ENCODE measurements at regions not wholly inside any gene's neighbourhood (a gene's known extent, or its start where the extent isn't known, plus 50 kb on each side); places are given as distances from the start of the nearest gene placed in this dataset.

DNA sequence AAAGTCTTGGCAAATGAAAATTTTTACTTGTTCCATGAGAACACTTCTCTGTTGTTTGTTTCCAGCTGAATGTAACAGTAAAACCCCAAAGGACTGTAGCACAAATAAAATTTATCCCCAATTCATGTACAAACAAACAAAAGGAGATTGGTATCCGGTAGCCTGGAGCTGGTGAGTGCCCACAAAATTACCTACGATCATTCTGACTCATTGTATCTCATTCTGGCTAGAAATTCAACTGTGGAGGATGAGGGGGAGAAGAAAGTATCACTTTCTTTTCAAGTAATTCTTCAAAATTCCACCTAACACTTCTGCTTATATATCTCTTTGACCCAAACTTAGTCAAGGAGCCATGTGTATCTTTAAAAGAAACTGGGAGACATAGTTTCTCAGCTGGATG lies 268.5 kb downstream of the ALG10B start:
- TF ChIP-seq, protein P1, sequence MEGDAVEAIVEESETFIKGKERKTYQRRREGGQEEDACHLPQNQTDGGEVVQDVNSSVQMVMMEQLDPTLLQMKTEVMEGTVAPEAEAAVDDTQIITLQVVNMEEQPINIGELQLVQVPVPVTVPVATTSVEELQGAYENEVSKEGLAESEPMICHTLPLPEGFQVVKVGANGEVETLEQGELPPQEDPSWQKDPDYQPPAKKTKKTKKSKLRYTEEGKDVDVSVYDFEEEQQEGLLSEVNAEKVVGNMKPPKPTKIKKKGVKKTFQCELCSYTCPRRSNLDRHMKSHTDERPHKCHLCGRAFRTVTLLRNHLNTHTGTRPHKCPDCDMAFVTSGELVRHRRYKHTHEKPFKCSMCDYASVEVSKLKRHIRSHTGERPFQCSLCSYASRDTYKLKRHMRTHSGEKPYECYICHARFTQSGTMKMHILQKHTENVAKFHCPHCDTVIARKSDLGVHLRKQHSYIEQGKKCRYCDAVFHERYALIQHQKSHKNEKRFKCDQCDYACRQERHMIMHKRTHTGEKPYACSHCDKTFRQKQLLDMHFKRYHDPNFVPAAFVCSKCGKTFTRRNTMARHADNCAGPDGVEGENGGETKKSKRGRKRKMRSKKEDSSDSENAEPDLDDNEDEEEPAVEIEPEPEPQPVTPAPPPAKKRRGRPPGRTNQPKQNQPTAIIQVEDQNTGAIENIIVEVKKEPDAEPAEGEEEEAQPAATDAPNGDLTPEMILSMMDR (IDR thresholded peaks at IDR 0.05; ENCODE audit: unreplicated experiment in 3 of 3) = no peak
- Mint-ChIP-seq H3K4me1 (no peaks in the 10 kb centered on the region), H3K36me3 (ENCODE audit: low read depth) (no peaks in the 10 kb centered on the region), H3K27ac (no peak overlapping the region), H3K9me3 (no peaks in the 10 kb centered on the region), H3K4me3 (no peak overlapping the region), H3K27me3 (ENCODE audit: low read depth) (no peaks in the 10 kb centered on the region)

DNA sequence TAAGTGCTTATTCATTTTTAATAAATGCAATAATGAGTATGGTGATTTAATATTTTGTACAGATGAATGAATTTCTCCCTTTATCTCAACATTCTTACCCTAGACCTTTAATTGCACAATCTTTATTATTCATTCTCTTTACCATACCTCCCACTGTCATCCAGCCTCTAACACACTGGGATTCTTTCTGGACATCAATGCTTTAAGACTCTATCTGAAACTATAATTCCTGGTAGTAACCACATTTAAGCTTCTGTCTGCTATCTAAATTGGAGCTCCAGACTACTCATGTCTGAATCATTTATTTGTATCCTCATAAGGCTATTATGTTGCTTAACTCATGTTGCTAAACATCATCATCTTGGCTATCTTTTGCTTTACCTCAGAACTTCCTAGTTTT lies 270.2 kb downstream of the ALG10B start:
- H3K4me1 Mint-ChIP-seq = no peaks in the 10 kb centered on the region
- H3K27me3 Mint-ChIP-seq (ENCODE audit: low read depth) = no peaks in the 10 kb centered on the region
- TF ChIP-seq, protein P1 (IDR thresholded peaks at IDR 0.05; ENCODE audit: unreplicated experiment in 3 of 3) = no peak
- H3K27ac Mint-ChIP-seq = no peak overlapping the region
- H3K4me3 Mint-ChIP-seq = no peak overlapping the region
- H3K36me3 Mint-ChIP-seq (ENCODE audit: low read depth) = no peaks in the 10 kb centered on the region
- no peaks in the 10 kb centered on the region for H3K9me3 Mint-ChIP-seq

DNA sequence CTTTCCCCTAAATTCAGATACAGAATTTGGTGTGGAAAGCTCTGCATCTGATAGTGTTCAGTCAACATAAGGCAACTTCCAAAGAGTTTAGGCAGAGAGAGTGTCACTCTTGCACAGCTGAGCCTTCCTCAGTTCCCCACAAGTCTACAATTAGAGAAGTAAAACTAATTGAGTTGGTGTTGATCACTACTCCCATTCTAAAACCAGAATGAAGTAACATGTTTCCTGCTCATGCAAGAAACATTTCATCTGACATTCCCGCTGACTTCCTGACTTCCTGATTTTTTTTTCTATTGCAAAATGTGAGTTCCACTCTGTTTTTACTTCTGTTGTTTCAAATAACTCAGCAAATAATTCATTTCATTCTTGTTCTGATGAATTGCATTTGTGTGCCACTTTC lies 271.0 kb downstream of the ALG10B start:
- TF ChIP-seq, protein P1 (IDR thresholded peaks at IDR 0.05; ENCODE audit: unreplicated experiment in 3 of 3) = no peak
- Mint-ChIP-seq H3K4me3 (no peak overlapping the region), H3K27ac (no peak overlapping the region), H3K36me3 (ENCODE audit: low read depth) (no peaks in the 10 kb centered on the region), H3K9me3 (no peaks in the 10 kb centered on the region), H3K4me1 (no peaks in the 10 kb centered on the region), H3K27me3 (ENCODE audit: low read depth) (no peaks in the 10 kb centered on the region)

DNA sequence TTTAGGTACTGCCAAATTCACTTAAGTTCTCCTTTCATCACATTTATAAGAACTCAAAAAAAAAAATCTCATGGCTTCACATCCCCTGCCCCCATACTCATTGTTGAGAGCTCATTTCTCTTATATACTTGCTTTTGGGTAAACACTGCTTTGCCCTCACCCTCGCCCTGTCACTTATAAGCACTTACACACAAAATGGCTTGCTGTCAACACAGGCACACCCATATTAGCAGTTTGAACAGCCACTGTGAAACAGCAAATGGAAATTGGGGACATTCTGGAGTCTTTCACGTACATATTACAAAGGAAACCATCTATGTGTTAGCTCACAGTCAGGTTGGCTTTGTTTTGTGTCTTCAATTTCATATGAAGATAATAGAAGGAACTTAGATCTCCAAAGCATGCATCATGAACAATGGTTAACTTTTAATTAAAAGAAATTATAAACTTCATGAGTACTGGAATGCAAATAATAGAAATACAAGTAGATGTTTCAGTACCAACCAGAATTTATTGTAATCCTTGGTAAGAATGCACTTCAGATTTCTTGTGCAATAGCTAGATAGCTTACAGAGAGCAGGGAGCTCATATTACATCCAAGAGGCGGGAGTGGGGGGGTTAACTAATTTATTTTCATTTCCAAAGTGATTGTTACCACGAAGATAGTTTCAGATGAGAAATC lies 272.2 kb downstream of the ALG10B start:
- TF ChIP-seq, protein P1 (IDR thresholded peaks at IDR 0.05; ENCODE audit: unreplicated experiment in 3 of 3) = no peak
- Mint-ChIP-seq H3K36me3 (ENCODE audit: low read depth) (no peaks in the 10 kb centered on the region), H3K4me1 (no peaks in the 10 kb centered on the region), H3K4me3 (no peak overlapping the region), H3K27me3 (ENCODE audit: low read depth) (no peaks in the 10 kb centered on the region), H3K9me3 (no peaks in the 10 kb centered on the region), H3K27ac (no peak overlapping the region)

DNA sequence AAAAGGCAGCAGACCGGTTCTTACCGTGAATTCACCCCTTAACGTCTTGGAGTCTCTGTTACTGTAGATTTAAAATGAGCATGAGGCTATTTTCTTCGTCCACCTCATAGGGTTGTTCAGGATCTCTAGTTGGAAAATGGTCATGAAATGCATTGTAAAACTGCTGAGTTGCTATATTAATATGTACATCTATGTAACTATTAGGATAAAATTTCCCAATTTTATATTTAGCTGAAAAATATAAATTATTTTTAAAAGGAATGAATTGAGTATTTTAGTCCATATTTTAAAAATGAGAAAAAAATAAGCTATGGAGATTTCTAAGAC lies 272.7 kb downstream of the ALG10B start:
- TF ChIP-seq, protein P1 (IDR thresholded peaks at IDR 0.05; ENCODE audit: unreplicated experiment in 3 of 3) = no peak
- Mint-ChIP-seq H3K27ac (no peak overlapping the region), H3K4me3 (no peak overlapping the region), H3K4me1 (no peaks in the 10 kb centered on the region), H3K36me3 (ENCODE audit: low read depth) (no peaks in the 10 kb centered on the region), H3K27me3 (ENCODE audit: low read depth) (no peaks in the 10 kb centered on the region), H3K9me3 (no peaks in the 10 kb centered on the region)

DNA sequence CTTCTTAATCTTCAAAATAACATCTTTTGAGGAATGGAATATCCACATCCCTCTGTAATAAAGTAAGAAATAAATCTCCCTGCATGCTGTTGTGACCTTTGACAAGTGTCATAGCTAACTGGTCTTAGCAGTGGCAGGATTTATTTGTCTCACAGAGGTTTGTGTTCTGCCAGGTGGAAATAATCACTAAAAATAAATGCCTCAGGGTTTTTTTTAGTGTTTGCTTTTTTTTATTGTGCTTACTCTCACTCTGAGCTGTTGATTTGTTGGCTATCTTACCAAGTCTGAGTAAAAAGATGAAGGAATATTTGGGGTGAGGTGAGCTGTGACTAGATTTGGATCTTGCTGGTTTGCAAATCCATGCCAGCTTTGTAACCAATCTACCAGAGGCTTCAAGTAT lies 285.4 kb downstream of the ALG10B start:
- Mint-ChIP-seq H3K9me3 (peaks cover 8% of the 10 kb centered on the region), H3K4me1 (peaks cover 15% of the 10 kb centered on the region), H3K27me3 (ENCODE audit: low read depth) (no peaks in the 10 kb centered on the region), H3K4me3 (no peak overlapping the region), H3K27ac (peak overlapping the region in 2 of 3 experiments; percentile 34 to 62), H3K36me3 (ENCODE audit: low read depth) (no peaks in the 10 kb centered on the region)
- TF ChIP-seq, protein P1 (IDR thresholded peaks at IDR 0.05; ENCODE audit: unreplicated experiment in 3 of 3) = no peak
